ENCODE measurements at regions not wholly inside any gene's neighbourhood (a gene's known extent, or its start where the extent isn't known, plus 50 kb on each side); places are given as distances from the start of the nearest gene placed in this dataset.

GRCh38 chr2:66649006-66649405, 214.1 kb downstream of the MEIS1 start:
- TF ChIP-seq CTCF (IDR thresholded peaks at IDR 0.05; ENCODE audit: insufficient read depth, low read length) (no peak), GABPA (IDR thresholded peaks at IDR 0.05; ENCODE audit: low read depth) (no peak), POLR2AphosphoS5 (IDR thresholded peaks at IDR 0.05; ENCODE audit: low read depth) (no peak), SPI1 (IDR thresholded peaks at IDR 0.05; ENCODE audit: borderline replicate concordance, low read depth) (no peak)
- TF ChIP-seq, protein P1, sequence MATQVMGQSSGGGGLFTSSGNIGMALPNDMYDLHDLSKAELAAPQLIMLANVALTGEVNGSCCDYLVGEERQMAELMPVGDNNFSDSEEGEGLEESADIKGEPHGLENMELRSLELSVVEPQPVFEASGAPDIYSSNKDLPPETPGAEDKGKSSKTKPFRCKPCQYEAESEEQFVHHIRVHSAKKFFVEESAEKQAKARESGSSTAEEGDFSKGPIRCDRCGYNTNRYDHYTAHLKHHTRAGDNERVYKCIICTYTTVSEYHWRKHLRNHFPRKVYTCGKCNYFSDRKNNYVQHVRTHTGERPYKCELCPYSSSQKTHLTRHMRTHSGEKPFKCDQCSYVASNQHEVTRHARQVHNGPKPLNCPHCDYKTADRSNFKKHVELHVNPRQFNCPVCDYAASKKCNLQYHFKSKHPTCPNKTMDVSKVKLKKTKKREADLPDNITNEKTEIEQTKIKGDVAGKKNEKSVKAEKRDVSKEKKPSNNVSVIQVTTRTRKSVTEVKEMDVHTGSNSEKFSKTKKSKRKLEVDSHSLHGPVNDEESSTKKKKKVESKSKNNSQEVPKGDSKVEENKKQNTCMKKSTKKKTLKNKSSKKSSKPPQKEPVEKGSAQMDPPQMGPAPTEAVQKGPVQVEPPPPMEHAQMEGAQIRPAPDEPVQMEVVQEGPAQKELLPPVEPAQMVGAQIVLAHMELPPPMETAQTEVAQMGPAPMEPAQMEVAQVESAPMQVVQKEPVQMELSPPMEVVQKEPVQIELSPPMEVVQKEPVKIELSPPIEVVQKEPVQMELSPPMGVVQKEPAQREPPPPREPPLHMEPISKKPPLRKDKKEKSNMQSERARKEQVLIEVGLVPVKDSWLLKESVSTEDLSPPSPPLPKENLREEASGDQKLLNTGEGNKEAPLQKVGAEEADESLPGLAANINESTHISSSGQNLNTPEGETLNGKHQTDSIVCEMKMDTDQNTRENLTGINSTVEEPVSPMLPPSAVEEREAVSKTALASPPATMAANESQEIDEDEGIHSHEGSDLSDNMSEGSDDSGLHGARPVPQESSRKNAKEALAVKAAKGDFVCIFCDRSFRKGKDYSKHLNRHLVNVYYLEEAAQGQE (IDR thresholded peaks at IDR 0.05; ENCODE audit: insufficient replicate concordance, low read depth) = no peak
